Ovary (tissue), 3 donors: ENCODE measurements at regions not wholly inside any gene's neighbourhood (a gene's known extent, or its start where the extent isn't known, plus 50 kb on each side); places are given as distances from the start of the nearest gene placed in this dataset.

Experiments used
- CTCF ChIP-seq, 3 donors: fragments of 450-650 bp in 2 of 3; fragments of 200-600 bp in 1 of 3; IDR thresholded peaks; one replicate each; pipeline versions ENCODE4 v1.5.1 to v1.8.0; 2016 to 2022; ENCODE audit warnings: antibody characterized with exemption in 3 of 3, mild to moderate bottlenecking in 1 of 3
- POLR2A ChIP-seq: fragments of 450-650 bp; IDR thresholded peaks from one replicate; pipeline ENCODE4 v1.6.1; 2017; ENCODE audit warnings: antibody characterized with exemption, mild to moderate bottlenecking, moderate library complexity
- donor health status: DM: no; HTN: no; CAD: no.

- TF ChIP-seq CTCF (IDR thresholded peaks at IDR 0.05): no peak
- no peak for TF ChIP-seq POLR2A
Measured at GRCh38 chr13:22789916-22790315, 390.9 kb upstream of the SGCG start.
